Loucy (cell line): ENCODE measurements at regions not wholly inside any gene's neighbourhood (a gene's known extent, or its start where the extent isn't known, plus 50 kb on each side); places are given as distances from the start of the nearest gene placed in this dataset.

Experiments used
- EZH2phosphoT487 ChIP-seq: fragments of 200-600 bp; IDR thresholded peaks from 2 replicates; pipeline ENCODE4 v1.6.1; 2018; ENCODE audit warnings: antibody characterized with exemption, mild to moderate bottlenecking, moderate library complexity, borderline replicate concordance
- TF ChIP-seq, protein P1 (sequence below): fragments of 200-600 bp; sonication (generic); conservative IDR thresholded peaks from 2 replicates; pipeline ENCODE4 v1.5.1; 2014; ENCODE audit warnings: mild to moderate bottlenecking, antibody characterized with exemption, low read length

DNA sequence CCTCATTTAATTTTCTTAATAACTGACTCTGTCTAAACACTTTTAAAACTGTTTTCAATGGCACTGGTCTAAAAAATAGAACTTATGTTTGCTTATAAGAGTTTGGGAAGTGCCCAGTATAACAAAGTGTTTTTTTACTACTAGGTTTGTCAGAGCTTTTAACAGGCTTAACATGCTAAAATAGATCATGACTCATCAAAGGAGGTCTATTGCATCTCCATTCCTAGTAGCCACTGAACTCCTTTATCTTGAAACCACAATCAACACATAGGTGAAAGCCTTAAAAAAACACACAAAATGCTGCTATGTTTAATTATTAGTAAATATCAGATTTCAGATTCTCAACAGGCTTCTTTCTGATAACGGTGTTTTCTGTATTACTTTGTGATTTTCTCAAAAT is 196.4 kb upstream of the KIF2B start:
- TF ChIP-seq, protein P1, sequence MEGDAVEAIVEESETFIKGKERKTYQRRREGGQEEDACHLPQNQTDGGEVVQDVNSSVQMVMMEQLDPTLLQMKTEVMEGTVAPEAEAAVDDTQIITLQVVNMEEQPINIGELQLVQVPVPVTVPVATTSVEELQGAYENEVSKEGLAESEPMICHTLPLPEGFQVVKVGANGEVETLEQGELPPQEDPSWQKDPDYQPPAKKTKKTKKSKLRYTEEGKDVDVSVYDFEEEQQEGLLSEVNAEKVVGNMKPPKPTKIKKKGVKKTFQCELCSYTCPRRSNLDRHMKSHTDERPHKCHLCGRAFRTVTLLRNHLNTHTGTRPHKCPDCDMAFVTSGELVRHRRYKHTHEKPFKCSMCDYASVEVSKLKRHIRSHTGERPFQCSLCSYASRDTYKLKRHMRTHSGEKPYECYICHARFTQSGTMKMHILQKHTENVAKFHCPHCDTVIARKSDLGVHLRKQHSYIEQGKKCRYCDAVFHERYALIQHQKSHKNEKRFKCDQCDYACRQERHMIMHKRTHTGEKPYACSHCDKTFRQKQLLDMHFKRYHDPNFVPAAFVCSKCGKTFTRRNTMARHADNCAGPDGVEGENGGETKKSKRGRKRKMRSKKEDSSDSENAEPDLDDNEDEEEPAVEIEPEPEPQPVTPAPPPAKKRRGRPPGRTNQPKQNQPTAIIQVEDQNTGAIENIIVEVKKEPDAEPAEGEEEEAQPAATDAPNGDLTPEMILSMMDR: no peak
- no peak for TF ChIP-seq EZH2phosphoT487
